SK-N-SH (cell line): ENCODE measurements at regions not wholly inside any gene's neighbourhood (a gene's known extent, or its start where the extent isn't known, plus 50 kb on each side); places are given as distances from the start of the nearest gene placed in this dataset.

Experiments
- CTCF ChIA-PET: fragments of 300-600, 350-600 bp; formaldehyde crosslinking; extraction: SDS; loops from one replicate; lab custom pipeline; 2021; lab: Yijun Ruan, JAX
- POLR2A ChIA-PET: fragments of 350-600 bp; sonication (Branson Sonifier 250); formaldehyde crosslinking; extraction: SDS; loops from one replicate; lab custom pipeline; 2020; ENCODE audit warnings: antibody characterized with exemption, inconsistent platforms; lab: Yijun Ruan, JAX
- DNase-seq: peaks from one replicate; pipeline ENCODE4 v3.0.0; 2012
- H2AFZ ChIP-seq: fragments of 200-600 bp; sonication (generic); 2 replicates; pipeline ENCODE4 v1.8.1; 2016; ENCODE audit warnings: antibody characterized with exemption, mild to moderate bottlenecking, low read depth
- H3F3A ChIP-seq: fragments of 200-600 bp; sonication (generic); replicated peaks from 2 replicates; pipeline ENCODE3; 2016; ENCODE audit warnings: antibody characterized with exemption, mild to moderate bottlenecking; ENCODE audit not compliant: insufficient read depth
- H3K27ac ChIP-seq, 2 experiments: fragments of 200-500 bp in 1 of 2; fragments of 200-600 bp in 1 of 2; sonication (Bioruptor generic) in 1 of 2; sonication (generic), shearing (Covaris generic) in 1 of 2; 2 replicates each; pipeline versions ENCODE4 v1.5.1 to v1.6.1; 2014 to 2016; ENCODE audit warnings: low read depth in 2 of 2, inconsistent platforms in 1 of 2, low read length in 1 of 2, mild to moderate bottlenecking in 1 of 2, mixed read lengths in 1 of 2
- H3K27me3 ChIP-seq: fragments of 200-600 bp; sonication (generic), shearing (Covaris generic); 2 replicates; pipeline ENCODE4 v1.6.1; 2016; ENCODE audit warnings: mixed run types; ENCODE audit not compliant: insufficient read depth
- H3K36me3 ChIP-seq, 2 experiments: fragments of 200-500 bp in 1 of 2; fragments of 200-600 bp in 1 of 2; sonication (Bioruptor generic) in 1 of 2; sonication (generic) in 1 of 2; replicated peaks in 1 of 2; 2 replicates each; pipeline versions ENCODE3 to v1.5.1; 2014 to 2016; ENCODE audit warnings: low read length in 1 of 2, mild to moderate bottlenecking in 1 of 2; ENCODE audit not compliant: insufficient read depth in 2 of 2, control insufficient read depth in 1 of 2
- H3K4me1 ChIP-seq, 2 experiments: fragments of 200-500 bp in 1 of 2; fragments of 200-600 bp in 1 of 2; sonication (Bioruptor generic) in 1 of 2; sonication (generic), shearing (Covaris generic) in 1 of 2; 2 replicates each; pipeline versions ENCODE4 v1.5.1 to v1.6.1; 2014 to 2016; ENCODE audit warnings: low read depth in 1 of 2, low read length in 1 of 2, mixed run types in 1 of 2; ENCODE audit not compliant: insufficient read depth in 2 of 2, control insufficient read depth in 1 of 2
- H3K4me2 ChIP-seq: fragments of 200-600 bp; sonication (generic), shearing (Covaris generic); 2 replicates; pipeline ENCODE4 v1.6.1; 2017; ENCODE audit warnings: mixed run types
- H3K4me3 ChIP-seq, 2 experiments: fragments of 200-500 bp in 1 of 2; fragments of 200-600 bp in 1 of 2; sonication (Bioruptor generic) in 1 of 2; sonication (generic), shearing (Covaris generic) in 1 of 2; 2 replicates each; pipeline versions ENCODE4 v1.5.1 to v1.8.1; 2014 to 2016; ENCODE audit warnings: low read depth in 2 of 2, inconsistent platforms in 1 of 2, low read length in 1 of 2, mild to moderate bottlenecking in 1 of 2, mixed read lengths in 1 of 2, moderate library complexity in 1 of 2
- H3K79me2 ChIP-seq: fragments of 200-600 bp; sonication (generic); 2 replicates; pipeline ENCODE4 v1.8.1; 2017; ENCODE audit warnings: mild to moderate bottlenecking; ENCODE audit not compliant: insufficient read depth
- H3K9ac ChIP-seq: fragments of 200-600 bp; sonication (generic); 2 replicates; pipeline ENCODE4 v1.6.1; 2017; ENCODE audit warnings: mixed run types
- H3K9me2 ChIP-seq: fragments of 200-600 bp; sonication (generic); 2 replicates; pipeline ENCODE4 v1.6.1; 2017; ENCODE audit warnings: mixed run types
- H3K9me3 ChIP-seq: fragments of 200-600 bp; sonication (generic); 2 replicates; pipeline ENCODE4 v1.6.1; 2017; ENCODE audit warnings: mixed run types, mild to moderate bottlenecking, moderate library complexity
- H4K20me1 ChIP-seq: fragments of 200-600 bp; sonication (generic); 2 replicates; pipeline ENCODE4 v1.6.1; 2017; ENCODE audit warnings: mild to moderate bottlenecking, mixed run types; ENCODE audit not compliant: insufficient read depth
- CHD2 ChIP-seq: fragments of 150-350 bp; IDR thresholded peaks from 2 replicates; pipeline ENCODE4 v1.6.1; 2018; ENCODE audit warnings: low read length; ENCODE audit not compliant: partially characterized antibody
- FOXJ3 ChIP-seq: sonication (generic); formaldehyde crosslinking; IDR thresholded peaks from 2 replicates; pipeline ENCODE4 v1.5.1; 2020; ENCODE audit warnings: mild to moderate bottlenecking, missing genetic modification reagents
- FOXM1 ChIP-seq: IDR thresholded peaks from 2 replicates; pipeline ENCODE4 v1.4.0; 2012; ENCODE audit warnings: low read depth, mild to moderate bottlenecking
- JUND ChIP-seq: IDR thresholded peaks from 2 replicates; pipeline ENCODE4 v1.4.0; 2012
- MEF2A ChIP-seq: IDR thresholded peaks from 2 replicates; pipeline ENCODE4 v1.4.0; 2012; ENCODE audit warnings: low read depth, borderline replicate concordance
- MXI1 ChIP-seq: IDR thresholded peaks from 2 replicates; pipeline ENCODE4 v1.6.1; 2012; ENCODE audit warnings: mild to moderate bottlenecking, low read depth, low read length, improper control_type of control experiment
- NFIC ChIP-seq: IDR thresholded peaks from 2 replicates; pipeline ENCODE4 v1.4.0; 2012; ENCODE audit warnings: borderline replicate concordance
- NRF1 ChIP-seq: IDR thresholded peaks from 2 replicates; pipeline ENCODE4 v1.6.1; 2012; ENCODE audit warnings: low read depth, mild to moderate bottlenecking, low read length
- RCOR1 ChIP-seq: fragments of 150-350 bp; IDR thresholded peaks from 2 replicates; pipeline ENCODE4 v1.6.1; 2017; ENCODE audit warnings: antibody characterized with exemption, low read length
- RFX5 ChIP-seq: IDR thresholded peaks from 2 replicates; pipeline ENCODE4 v1.6.1; 2012; ENCODE audit warnings: mild to moderate bottlenecking, improper control_type of control experiment, low read length
- RXRA ChIP-seq: IDR thresholded peaks from 2 replicates; pipeline ENCODE4 v1.4.0; 2012; ENCODE audit warnings: low read depth, mild to moderate bottlenecking, borderline replicate concordance
- SMC3 ChIP-seq: IDR thresholded peaks from 2 replicates; pipeline ENCODE4 v1.6.1; 2012; ENCODE audit warnings: low read depth, low read length, improper control_type of control experiment
- TEAD4 ChIP-seq: IDR thresholded peaks from 2 replicates; pipeline ENCODE4 v1.4.0; 2012; ENCODE audit warnings: mild to moderate bottlenecking, borderline replicate concordance; ENCODE audit not compliant: insufficient read depth
- YY1 ChIP-seq: IDR thresholded peaks from 2 replicates; pipeline ENCODE4 v1.4.0; 2012; ENCODE audit warnings: low read depth, mild to moderate bottlenecking
- WGBS: methylation state at CpG from one replicate; pipeline ENCODE4 v1.1.6; 2017; ENCODE audit warnings: low lambda C conversion rate; 5-methylcytosine and 5-hydroxymethylcytosine counted together
- TF ChIP-seq, protein P1 (sequence below): IDR thresholded peaks from 2 replicates; pipeline ENCODE4; 2012
- TF ChIP-seq, protein P2 (sequence below): fragments of 150-350 bp; IDR thresholded peaks from 2 replicates; pipeline ENCODE4 v1.6.1; 2016; ENCODE audit warnings: mild to moderate bottlenecking, low read depth, low read length
- TF ChIP-seq, protein P3 (sequence below): fragments of 200-600 bp; sonication (generic); IDR thresholded peaks from 2 replicates; pipeline ENCODE4 v1.6.1; 2017; ENCODE audit warnings: antibody characterized with exemption, mild to moderate bottlenecking, moderate library complexity

DNA sequence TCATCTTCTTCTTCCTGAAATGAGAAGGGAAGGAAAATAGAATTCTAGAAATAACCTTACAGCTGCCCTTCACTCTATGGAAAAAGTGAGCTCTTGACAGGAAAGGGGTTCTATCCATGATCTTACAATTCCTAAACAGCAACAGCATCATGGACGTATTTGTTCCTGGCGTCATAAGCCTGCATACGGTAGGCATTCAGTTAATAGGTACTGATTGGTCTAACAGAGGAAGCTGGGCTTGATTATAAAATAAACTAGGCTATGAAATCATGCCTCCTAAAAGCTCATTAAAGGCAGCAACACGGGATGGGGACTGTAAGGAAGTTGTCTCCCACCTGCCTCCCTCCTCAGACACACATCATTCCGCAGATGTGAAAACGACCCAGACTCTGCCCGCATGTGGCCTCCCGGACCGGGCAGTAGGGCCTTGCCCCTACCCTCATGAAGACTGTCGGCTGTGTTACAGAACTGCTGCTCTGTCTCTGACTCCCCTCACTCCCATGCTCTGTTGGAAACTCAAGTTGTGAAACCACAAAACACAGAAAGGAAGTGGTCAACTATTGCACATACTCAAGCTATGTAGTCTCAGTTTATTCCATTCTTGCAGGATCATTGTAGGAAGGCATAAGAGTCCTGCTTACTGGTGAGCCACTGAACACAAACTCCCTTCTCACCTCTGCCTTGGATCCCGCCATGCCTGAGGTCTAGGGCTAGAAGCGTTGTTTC, 129.8 kb downstream of the DLEU7 start:
- DNase-seq: no peak
- H3K9me3 ChIP-seq: no peaks in the 10 kb centered on the region
- TF ChIP-seq TEAD4 (no peak), NFIC (no peak), YY1 (no peak), NRF1 (no peak), FOXM1 (no peak), CHD2 (no peak), RXRA (no peak), MEF2A (no peak), JUND (no peak), MXI1 (no peak), RFX5 (no peak), RCOR1 (no peak), FOXJ3 (CRISPR knock-in tag) (no peak), SMC3 (no peak)
- TF ChIP-seq, protein P1, sequence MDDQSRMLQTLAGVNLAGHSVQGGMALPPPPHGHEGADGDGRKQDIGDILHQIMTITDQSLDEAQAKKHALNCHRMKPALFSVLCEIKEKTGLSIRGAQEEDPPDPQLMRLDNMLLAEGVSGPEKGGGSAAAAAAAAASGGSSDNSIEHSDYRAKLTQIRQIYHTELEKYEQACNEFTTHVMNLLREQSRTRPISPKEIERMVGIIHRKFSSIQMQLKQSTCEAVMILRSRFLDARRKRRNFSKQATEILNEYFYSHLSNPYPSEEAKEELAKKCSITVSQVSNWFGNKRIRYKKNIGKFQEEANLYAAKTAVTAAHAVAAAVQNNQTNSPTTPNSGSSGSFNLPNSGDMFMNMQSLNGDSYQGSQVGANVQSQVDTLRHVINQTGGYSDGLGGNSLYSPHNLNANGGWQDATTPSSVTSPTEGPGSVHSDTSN: no peak
- TF ChIP-seq, protein P2, sequence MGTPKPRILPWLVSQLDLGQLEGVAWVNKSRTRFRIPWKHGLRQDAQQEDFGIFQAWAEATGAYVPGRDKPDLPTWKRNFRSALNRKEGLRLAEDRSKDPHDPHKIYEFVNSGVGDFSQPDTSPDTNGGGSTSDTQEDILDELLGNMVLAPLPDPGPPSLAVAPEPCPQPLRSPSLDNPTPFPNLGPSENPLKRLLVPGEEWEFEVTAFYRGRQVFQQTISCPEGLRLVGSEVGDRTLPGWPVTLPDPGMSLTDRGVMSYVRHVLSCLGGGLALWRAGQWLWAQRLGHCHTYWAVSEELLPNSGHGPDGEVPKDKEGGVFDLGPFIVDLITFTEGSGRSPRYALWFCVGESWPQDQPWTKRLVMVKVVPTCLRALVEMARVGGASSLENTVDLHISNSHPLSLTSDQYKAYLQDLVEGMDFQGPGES: no peak
- TF ChIP-seq, protein P3, sequence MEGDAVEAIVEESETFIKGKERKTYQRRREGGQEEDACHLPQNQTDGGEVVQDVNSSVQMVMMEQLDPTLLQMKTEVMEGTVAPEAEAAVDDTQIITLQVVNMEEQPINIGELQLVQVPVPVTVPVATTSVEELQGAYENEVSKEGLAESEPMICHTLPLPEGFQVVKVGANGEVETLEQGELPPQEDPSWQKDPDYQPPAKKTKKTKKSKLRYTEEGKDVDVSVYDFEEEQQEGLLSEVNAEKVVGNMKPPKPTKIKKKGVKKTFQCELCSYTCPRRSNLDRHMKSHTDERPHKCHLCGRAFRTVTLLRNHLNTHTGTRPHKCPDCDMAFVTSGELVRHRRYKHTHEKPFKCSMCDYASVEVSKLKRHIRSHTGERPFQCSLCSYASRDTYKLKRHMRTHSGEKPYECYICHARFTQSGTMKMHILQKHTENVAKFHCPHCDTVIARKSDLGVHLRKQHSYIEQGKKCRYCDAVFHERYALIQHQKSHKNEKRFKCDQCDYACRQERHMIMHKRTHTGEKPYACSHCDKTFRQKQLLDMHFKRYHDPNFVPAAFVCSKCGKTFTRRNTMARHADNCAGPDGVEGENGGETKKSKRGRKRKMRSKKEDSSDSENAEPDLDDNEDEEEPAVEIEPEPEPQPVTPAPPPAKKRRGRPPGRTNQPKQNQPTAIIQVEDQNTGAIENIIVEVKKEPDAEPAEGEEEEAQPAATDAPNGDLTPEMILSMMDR: no peak
- H3K9ac ChIP-seq: no peak overlapping the region
- no peak overlapping the region; the same call in 1 of the 2 replicates for H2AFZ ChIP-seq
- no peak overlapping the region for H3K4me3 ChIP-seq
- H3K27me3 ChIP-seq: no peaks in the 10 kb centered on the region
- 0 out of 4 replicates have a peak overlapping the region, but pooled peaks of 1 of the 2 experiments have one; percentile 20 for H3K27ac ChIP-seq
- H4K20me1 ChIP-seq: no peaks in the 10 kb centered on the region
- no peaks in the 10 kb centered on the region for H3K9me2 ChIP-seq
- no peaks in the 10 kb centered on the region for H3K36me3 ChIP-seq
- H3K4me2 ChIP-seq: 0 out of 2 replicates have a peak overlapping the region, but pooled peaks have one; percentile 13
- CTCF ChIA-PET: interaction anchor here (1.1 to 1.3 kb wide), 2 partner anchors 25 to 42 kb away, joined by 3 read pairs; no protein-coding TSS in a partner anchor
- 93% methylated on average over 8 of the region's 12 CpGs for WGBS
- POLR2A ChIA-PET: no interaction called here
- no peaks in the 10 kb centered on the region for H3F3A ChIP-seq
- H3K4me1 ChIP-seq: peaks cover 4 to 7% of the 10 kb centered on the region in 2 experiments; a peak in 3 of 4 replicates
- no peaks in the 10 kb centered on the region for H3K79me2 ChIP-seq
